Effector CD8-positive, alpha-beta T cell (primary cell): ENCODE measurements at regions not wholly inside any gene's neighbourhood (a gene's known extent, or its start where the extent isn't known, plus 50 kb on each side); places are given as distances from the start of the nearest gene placed in this dataset.

Experiments used
- DNase-seq: peaks from one replicate; lab custom pipeline; 2025; lab: John Stamatoyannopoulos, UW

DNA sequence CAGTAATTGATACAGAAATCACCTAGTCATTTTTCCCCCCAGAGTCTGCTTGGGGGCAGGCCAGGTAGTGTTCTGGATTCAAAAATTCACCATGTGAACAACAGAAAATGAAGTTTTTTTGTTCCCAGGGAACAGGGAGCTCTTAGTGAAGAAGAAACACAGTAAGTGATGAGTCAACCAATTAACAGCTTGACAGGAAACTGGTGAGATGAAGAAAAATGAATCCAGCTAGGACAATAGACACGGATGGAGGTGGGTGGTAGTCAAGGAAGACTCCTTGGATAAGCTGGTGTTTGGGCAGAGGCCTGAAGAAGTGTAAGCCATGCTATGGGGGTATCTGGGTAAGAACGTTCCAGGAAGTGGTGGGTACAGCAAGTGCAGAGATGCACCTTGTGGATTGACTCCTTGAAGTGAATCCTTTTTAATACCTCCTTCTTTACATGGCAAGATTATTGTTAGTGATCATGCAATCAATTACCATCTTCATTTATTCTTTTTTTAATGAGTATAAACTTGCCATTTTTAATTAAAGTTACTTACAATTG lies 339.9 kb upstream of the RGMA start:
- DNase-seq = no peak

DNA sequence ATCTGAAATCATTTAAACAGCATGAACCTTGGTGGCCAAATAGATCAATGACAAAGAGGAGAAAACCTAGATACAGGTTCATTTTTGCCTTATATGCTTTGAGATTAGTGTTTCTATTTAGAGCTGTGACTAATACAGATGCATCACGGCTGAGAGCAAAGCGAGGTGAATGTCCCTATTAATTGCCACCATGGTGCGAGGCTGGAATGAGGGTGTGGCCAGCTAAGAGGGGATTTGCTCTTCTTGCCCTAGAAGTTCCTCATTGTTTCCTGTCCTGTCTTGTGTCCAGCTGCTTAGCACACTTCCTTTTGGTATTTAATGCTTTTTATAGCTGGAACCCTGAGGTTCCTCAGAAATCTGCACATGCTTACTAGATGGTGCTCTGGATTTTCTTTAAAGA lies 339.1 kb upstream of the RGMA start:
- no peak for DNase-seq

DNA sequence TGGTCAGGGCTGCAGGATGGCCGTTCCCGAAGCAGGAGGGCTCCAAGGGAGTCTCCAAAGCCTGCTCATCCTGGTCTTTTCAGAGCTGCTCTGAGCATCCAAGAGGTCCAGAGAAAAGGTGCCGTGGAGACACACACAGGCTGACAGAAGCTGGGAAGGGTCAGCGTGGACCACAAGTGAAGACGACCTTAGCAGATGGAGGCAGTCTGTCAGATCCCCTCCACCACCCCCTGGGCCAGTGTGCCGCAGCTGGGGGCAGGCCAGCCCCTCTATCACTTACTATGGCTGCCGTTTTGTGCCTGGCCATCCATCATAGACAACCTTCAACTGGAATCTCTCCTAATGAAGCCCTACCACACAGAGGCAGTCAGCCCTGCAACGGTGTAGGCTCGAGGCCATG lies 335.1 kb upstream of the RGMA start:
- no peak for DNase-seq

DNA sequence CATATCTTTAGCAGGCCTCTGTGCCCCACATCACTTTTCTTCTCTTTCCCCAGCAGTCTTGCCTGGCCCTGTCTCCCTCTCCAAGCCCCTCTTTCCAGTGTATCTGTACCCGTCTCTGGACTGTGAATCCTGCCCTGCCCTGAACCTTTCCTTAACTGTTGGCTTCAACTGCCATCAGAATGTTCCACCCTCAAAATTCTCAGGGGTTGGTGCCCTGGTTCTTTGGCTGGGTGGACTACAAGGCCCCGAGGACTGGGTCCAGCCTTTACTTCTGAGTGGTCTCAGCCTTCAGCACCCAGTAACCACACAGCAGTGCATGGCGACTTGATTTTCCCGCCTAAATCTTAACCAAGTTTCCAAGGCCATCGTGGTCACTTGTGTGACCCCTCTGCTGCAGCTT lies 333.5 kb upstream of the RGMA start:
- no peak for DNase-seq

DNA sequence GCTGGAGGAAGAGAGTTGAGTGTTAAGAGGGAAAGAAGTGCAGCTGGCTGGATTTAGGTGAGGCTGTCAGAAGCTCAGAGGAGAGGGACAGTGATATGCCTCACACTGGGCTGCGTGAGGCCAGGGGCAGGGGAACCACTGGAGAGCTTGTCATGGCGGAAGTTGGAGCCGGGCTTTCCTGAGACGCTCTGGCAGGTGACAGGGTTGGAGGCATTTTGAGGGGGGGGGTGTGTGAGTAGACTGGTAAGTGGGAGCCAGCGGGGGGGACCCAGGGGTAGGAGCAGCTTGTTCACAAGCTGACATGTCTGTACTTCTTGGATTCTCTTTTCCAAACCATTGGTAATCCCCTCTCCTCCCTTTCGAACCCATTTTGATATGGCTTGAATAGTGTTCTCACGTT lies 331.5 kb upstream of the RGMA start:
- DNase-seq = no peak

DNA sequence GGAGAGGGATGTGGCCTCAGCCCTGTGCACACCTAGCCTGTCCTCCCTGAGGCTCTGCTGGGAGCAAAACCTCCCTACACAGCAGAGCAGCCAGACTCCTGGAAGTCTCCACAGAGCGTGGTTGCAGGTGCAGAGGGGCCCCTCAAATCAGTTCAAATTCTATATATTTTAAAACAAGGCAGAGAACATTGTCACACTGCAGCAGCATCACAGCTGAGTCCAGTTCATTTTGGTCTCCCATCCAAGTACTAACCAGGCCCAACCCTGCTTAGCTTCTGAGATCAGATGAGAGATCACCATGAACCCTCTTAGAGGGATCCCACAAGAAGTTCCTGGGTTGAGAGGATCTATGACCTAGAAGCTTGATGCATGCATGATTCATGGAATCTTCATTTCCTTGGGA lies 331.0 kb upstream of the RGMA start:
- no peak for DNase-seq

DNA sequence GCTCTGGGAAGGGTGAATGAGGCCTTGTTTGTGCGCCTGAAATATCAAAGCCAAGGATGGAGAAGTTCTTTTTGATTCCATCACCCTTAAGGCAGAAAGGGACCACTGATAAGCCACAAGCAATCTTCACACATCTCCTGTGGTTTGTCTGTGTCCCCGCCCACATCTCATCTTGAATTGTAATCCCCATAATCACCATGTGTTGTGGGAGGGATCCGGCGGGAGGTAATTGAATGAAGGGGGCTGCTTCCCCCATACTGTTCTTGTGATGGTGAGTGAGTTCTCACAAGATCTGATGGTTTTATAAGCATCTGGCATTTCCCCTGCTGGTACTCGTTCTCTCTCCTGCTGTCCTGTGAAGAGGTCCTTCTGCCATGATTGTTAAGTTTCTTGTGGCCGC lies 329.6 kb upstream of the RGMA start:
- no peak for DNase-seq

DNA sequence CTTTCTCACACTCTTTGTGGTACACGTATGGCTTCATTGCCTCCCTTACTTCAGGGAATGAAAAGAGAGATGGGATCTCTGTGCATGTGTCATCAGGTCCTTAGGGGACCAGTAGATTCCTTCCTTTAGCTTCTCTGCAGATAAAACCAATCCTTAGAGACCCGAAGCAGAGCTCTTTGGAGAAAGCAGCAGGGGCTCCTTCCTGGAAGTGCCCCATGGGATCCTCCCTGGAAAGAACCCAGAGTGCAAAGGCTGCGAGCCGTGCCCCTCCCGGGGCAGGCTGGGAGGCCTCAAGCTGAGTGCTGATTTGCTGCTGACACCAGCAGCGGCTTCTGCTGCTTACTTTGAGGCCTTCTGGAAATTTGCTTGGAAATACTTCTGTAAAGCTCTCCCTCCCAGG lies 328.6 kb upstream of the RGMA start:
- DNase-seq = no peak

DNA sequence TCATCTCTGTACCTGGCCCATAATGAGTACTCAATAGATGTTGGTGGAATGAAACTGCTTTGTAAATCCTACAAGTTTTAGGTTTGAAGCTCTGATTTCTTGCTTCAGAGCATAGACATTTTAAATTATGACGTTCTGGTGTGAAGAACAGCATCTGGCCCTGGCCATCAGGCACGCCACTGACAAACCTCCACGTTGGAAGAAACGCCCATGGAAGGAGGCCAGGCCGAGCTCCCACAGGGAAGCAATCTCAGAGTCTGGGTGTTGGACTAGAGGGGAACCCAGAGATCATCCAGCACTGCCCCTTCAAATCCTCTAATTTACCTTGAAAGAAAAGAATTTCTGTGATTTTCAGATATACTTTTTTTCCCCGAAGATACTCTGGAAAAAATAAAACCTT lies 328.1 kb upstream of the RGMA start:
- DNase-seq = no peak

DNA sequence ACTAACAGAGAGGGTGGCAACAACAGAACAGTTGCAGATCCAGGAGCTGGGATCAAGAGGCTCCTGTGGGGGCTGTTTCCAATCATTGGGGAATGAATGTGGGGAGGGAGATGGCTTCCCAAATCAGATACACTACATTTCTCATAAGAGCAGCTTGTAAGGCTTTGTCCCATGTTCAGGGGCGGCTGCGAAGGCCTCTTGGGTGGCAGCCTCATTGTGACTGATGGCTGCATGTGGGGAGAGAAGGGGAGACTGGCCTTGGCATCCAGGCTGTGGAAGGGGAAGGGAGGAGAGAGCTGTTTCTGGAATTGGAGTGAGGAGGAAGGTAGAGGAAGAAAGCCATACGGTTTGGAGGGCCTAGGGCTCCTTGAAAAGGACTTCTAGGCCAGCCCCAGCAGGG lies 326.6 kb upstream of the RGMA start:
- DNase-seq = no peak

DNA sequence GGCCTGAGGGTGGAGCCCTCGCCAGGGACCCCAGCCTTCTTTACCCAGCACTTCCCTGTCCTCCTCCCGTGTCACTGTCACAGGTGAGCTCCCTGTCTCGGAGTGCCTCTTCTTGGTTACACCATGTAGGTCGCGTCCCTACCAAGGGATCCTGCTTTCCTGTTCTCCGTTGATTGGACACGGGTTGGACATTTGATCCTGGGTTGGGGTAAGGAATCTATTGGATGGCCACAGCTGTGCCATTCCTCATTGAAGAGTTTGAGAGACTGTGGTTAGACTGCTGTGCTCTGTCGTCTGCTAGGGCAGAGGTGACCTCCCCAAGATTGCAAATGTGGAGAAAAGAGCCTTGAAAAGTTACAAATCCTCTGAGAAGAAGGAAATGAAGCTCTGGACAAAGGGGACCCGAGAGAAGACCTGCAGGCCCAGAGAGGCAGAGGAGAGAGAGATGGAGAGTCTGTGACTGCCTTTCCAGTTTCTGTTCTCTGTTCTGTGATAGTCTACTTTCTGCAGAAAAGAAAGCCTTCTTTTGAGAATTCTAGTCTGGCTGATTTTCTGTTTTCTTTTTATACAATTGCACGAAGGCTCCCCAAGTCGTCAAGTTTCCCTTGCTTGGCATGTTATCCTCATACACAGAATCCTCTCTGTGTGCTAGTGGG lies 325.7 kb upstream of the RGMA start:
- no peak for DNase-seq

DNA sequence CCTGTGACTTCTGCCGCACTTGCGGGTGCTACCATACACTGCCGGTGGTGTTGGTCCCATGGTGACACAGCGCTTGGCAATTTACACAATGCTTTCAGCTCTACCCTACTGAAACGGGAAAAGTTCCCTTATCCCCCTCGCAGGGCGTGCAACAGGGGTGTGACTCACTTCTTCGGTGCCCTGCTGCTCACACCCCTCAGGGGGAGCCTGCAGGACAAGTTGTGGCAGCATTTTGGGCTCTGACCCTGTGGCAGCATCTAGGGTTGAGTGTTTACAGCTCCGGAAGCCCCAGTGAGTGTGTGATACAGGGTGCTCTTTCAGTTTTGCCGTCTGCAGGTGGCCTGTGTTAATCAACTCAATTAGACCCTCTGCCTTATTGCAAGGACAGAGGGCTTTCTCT lies 324.7 kb upstream of the RGMA start:
- DNase-seq = no peak

DNA sequence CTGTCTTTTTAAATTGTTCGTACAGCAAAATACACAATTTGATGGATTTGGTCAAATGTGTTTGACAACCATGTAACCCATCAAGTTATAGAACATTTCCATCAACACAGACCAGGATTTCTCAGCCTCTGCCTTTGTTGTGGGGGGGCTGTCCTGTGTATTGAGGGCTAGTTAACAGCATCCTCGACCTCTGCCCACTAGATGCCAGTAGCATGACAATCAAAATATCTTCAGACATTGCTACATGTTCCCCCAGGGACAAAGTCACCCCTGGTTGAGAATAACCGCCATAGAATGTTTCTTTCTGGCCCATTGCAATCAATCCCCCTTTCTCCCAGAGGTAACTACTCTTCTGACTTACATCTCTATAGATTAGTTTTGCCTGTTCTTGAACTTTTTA lies 310.1 kb upstream of the RGMA start:
- no peak for DNase-seq

DNA sequence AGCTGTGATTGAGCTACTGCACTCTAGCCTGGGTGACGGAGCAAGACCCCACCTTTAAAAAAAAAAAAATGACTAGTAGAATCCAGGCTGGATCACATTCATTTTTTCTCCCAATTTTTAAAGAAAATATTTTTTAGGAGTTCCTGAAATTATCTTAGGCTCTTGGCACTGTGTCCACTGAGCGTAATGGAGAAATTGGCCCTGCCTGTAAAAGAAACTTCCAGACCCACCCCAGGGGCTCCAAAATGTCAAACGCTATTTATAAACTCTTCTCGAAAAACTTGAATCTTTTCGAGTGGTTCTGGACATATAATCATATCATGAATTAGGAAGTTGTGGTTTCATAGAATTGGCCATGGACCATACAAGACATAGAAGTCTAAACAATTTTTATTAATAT lies 300.2 kb upstream of the RGMA start:
- no peak for DNase-seq

DNA sequence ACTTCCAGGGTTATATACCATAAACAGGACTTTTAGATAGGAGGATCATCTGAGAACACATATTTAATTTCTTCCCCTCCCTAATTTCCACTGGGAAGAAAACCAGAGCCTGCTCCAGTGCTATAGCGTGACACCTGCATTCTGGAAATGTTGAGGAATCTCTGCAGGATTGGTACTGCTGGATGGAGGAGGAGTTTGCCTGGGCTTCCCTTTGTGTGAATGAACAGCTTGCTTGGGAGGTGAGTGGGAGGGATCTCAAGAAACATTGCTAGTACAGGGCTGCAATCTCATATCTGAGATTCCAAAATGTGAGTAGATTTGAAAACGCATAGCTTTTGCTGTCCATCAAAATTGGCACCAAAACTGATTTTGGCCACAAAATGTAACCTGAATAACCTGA lies 295.9 kb upstream of the RGMA start:
- no peak for DNase-seq

DNA sequence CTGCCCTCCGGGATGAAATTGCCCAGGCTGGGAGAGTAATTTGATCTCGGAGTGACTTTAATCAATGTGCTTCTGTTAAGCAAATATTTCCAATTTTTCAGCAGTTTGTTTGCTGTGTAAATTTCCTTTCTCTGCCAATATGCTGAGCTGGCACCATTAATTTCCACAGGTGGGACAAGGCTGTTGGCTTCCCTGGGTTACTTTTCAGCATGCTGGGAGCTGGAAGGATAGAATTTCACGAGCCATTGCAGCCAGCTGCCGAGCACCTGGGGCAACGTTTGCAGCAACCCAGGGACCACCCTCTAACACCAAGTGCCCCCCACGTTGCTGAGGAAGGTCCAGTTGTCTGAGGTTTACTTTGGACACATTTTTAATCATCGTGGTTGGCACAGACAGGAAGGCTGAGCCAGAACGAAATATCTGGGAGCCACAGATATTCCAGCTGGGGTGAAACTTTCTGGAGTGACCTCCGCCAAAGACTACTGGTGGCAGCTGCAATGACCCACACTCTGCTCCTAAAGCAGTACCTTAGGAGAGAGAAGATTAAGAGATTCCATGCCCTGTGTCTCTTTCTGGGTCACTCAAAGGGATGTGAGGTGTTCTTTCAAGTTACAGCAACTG lies 293.3 kb upstream of the RGMA start:
- DNase-seq = no peak

DNA sequence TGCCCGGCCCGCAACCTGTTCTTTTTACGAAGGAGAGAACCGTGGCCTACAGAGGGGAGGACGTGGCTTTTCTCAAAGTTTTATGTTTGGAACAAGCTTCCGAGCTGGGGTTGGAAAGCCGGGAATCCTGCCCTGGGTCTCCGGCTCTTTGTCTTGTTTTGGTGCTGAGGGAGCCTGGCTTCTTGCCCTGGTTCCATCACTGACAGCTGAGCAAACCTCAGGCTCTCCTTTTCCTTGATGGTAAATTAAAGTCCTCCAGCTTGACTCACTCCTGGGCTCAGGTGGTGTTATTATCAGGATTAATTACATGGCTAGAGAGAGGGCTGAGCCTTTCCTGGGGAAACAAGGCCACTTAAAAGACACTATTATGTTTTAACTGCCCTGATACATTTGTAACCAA lies 289.5 kb upstream of the RGMA start:
- no peak for DNase-seq

DNA sequence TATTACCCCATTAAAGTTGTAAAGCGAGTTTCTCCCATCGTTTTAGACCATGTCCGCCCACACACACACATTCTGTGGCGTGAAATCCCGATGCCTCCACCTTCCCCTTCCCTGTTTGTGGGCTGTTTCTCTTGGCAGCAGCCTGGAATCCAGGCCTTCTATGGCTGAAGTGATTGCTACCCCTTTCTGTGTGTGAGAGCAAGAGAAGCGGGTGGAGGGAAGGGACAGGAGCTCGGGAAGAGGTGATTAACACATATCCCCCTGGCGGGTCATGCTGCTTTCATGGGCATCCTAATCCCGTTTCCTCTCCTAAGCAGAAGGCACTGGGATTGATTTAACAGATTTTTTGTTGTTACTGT lies 283.8 kb upstream of the RGMA start:
- DNase-seq = no peak

DNA sequence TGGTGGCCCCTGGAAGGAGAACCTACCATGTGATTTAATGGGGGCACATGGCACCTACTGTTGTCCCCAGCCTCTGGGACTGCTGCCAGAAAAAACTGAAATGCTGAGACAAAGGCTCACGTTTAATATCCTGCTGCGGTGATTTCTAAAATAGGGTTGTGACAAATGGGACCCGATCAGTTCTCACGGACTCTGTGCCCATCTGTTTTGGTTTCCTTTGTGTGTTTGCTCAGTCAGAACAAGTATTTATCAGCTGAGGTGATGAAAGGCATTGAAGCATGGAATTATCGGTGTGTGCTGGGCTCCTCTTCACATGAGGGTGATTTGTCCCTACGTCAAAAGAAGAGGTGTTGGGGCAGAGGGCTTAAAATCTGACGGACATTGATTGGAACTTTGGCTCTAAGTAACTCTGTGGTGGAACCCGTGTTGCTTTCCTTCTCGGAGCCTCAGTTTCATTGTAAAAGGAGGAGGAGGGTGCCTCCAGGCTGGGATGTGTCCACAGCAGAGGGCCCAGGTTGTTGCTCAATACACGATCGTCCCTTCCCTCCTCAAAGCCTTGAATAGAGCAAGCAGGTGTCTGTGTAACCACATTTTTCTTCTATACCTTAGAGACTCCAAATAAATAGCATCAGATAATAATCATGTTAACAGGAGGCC lies 283.3 kb upstream of the RGMA start:
- no peak for DNase-seq

DNA sequence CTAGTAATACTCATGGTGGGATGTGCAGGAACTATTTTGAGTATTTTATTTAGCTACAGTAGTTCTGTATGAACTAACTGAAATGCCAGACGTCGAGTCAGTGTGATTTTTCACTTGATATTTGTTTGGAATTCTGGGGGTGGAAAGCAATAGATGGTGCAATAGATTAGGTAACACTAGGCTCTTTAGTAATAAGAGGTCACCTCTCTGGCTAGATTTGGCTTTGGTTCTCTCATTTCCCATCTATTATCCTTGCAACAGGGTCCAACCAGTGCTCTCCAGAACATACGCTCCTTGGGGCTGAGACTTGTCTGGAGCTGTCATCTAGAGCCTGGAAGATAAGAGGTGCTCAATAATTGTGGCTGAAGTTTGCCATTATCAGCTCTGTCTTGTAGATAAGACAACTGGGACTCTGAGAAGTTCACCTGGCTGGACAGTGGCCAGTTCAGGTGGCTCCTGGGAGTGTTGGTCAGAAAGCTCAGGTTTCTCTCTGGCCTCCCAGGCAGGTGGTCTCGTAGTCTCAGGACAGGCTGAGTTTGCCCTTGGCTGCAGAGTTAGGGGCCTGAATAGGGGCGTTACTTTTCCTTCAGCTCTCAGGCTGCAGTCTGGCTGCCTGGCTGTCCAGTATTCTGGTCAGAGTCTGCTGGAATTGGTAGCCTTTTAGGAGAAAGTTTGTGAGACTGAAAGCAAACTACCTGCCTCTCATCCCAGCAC lies 277.5 kb upstream of the RGMA start:
- no peak for DNase-seq

DNA sequence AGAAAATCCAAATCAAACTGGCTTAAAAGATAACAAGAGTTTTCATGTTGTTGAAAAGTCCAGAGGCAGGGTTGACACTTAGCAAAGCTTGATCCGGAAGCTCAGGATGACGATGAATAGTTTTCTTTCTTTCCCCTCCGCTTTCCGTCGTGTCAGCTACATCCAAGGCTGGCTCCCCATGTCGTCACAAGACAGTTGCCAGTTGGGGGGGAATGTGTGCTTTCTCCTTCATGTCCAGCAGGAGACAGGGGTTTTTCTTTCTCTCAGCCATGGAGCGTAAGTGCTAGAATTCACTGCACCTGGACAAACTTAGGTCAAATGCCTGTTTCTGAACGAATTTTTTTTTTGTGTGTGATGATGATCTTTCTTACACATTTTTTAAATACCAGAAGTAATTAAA lies 273.8 kb upstream of the RGMA start:
- no peak for DNase-seq

DNA sequence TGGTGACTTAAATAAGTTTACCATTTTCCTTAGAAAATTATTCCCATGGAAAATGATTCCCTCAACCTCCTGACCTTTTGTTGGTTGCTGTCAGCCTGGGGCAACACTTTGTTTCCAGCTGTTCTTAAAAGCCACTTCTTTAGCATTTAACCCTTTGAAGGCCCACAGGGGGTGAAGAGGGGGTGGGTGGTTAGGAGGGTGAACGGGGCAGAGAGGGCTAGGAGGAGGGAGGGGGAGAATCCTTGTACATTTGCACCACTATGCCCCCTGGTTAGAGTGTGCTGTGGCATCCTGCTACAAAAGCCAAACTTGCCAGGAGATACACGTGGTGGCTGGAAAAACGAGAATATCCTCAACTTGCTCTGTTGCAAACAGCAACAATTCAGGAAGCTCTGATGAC lies 273.2 kb upstream of the RGMA start:
- no peak for DNase-seq

DNA sequence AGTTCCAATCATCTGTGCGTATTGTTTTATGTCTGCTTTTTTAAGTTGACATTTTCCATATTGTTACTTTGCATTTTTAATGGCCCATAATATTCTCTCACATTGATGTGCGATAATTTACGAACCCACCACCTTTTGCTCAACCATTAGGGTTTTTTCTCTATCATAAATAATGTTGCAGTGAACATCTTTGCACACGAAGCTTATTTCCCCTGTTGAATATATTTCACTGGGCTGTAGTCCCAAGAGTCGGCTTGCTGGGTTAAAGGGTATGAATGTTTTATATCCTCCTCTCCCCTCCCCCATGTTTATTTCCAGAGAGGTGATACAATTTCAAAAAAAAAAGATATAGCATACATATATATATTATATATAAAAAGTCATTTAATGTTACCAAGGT lies 272.7 kb upstream of the RGMA start:
- DNase-seq = no peak
